Stimulated activated CD4-positive, alpha-beta T cell treated with anti-CD3 and anti-CD28 coated beads, Interleukin-12 subunit alpha, Interleukin-12 subunit beta, amount 100 ng/mL, for 24 hours (primary cell): ENCODE measurements at regions not wholly inside any gene's neighbourhood (a gene's known extent, or its start where the extent isn't known, plus 50 kb on each side); places are given as distances from the start of the nearest gene placed in this dataset.
"Not testable (repeated sequence)": the region's sequence is repeated elsewhere in the genome, so short reads cannot be mapped to it uniquely, and the experiment has no call there.

Experiments
- DNase-seq, 2 experiments: peaks; one replicate each; pipeline ENCODE4 v3.0.0-alpha.2; 2020; ENCODE audit warnings: low read depth in 2 of 2

DNA sequence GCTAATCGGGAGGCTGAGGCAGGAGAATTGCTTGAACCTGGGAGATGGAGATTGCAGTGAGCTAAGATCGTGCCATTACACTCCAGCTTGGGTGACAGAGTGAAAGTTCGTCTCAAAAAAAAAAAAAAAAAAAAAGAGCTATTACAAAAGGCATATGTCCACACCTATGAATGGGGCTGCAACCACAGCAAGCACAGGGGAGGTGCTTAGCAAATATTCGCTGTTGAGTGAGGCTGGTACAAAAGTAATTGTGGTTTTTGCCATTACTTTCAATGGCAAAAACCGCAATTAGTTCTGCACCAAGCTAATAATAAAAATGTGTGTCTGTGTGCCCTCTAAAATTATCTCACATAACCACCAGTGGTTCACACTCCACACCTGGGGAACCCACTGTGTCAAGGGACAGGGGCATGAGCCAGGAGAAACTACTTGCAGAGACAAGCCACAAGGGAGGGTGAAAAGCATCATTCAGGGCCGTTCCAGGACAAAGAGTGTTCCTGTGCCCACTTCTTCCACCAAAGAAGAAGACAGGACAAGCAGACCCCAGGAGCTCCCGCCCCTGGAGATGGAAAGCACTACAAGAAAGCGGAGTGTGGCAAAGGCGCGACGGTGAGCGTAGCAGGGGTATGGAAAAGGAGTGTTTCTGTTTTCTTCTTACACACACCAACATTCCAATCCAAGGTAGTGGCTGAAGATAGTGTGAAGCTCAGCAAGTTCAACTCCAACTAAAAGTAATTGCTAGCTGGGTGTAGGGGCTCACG, 84.4 kb upstream of the CNEP1R1 start:
- DNase-seq: no peak

GRCh38 chr16:49944221-49944620, 80.8 kb upstream of the CNEP1R1 start:
- DNase-seq: no peak

DNA sequence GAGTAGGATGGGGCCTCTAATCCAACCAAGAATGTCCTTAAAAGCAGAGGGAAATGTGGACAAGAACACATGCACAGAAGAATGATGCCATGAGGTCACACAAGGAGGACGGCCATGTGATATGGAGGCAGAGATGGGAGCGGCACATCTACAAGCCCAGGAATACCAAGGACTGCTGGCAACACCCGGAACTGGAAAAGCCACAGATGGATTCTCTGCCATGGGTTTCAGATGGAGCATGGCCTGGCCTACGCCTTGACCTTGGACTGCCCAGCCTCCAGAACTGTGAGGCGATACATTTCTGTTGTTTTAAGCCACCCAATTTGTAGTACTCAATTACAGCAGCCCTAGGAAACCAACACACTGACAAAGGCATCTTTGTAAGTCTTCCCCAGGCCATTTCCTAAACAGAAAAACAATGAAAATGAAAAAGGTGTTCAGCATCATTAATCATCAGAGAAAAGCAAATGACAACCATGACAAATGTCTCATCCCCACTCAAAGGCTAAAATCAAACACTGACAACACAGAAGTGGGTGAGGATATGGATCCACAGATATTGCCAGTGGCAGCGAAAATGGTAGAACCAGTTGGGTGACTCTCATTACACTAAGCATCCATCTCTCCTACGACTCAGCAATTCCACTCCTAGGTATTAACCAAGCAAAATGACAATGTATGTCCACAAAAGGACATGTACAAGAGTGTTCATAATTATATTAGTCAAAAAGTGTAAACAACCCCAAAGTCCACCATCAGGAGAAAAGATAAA, 76.9 kb upstream of the CNEP1R1 start:
- no peak for DNase-seq

- no peak for DNase-seq
Observed at GRCh38 chr16:49951574-49952195, 73.3 kb upstream of the CNEP1R1 start.

GRCh38 chr16:49952386-49952785, 72.6 kb upstream of the CNEP1R1 start:
- no peak for DNase-seq

DNA sequence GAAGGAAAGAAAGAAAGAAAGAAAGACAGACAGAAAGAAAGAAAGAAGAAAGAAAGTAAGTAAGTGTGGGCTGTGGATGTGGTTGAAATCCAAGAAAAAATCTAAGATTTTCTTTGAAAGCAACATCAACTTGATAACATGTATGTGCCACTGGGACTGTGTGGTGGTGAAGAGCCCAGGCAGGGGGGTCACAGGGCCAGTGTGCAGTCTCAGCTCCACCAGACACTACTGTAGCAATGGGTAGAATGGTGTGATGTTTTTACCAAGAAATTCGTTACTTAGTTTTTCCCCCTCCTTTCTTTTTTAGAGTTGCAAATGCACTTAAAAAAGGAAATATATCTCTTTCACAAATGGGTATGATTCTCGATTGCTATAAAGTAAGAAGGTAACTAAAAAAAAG, 71.9 kb upstream of the CNEP1R1 start:
- DNase-seq: no peak

DNA sequence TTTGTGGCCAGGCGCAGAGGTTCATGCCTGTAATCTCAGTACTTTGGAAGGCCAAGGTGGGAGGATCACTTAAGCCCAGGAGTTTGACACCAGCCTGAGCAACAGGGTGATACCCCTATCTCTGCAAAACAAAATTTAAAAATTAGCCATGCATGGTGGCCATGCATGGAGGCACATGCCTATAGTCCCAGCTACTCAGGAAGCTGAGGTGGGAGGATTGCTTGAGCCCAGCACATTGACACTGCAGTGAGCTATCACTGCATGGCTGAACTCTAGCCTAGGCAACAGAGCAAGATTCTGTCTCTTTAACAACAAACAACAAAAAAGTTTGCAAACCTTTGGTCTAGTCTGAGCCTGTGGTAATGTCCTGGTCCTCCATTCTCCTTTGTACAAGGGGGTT, 69.2 kb upstream of the CNEP1R1 start:
- DNase-seq: no peak

- no peak for DNase-seq
Observed at GRCh38 chr16:49956915-49957314, 68.1 kb upstream of the CNEP1R1 start.

GRCh38 chr16:49958448-49958847, 66.6 kb upstream of the CNEP1R1 start:
- DNase-seq: no peak

- DNase-seq: no peak
Observed at GRCh38 chr16:49959552-49960277, 65.3 kb upstream of the CNEP1R1 start.

DNA sequence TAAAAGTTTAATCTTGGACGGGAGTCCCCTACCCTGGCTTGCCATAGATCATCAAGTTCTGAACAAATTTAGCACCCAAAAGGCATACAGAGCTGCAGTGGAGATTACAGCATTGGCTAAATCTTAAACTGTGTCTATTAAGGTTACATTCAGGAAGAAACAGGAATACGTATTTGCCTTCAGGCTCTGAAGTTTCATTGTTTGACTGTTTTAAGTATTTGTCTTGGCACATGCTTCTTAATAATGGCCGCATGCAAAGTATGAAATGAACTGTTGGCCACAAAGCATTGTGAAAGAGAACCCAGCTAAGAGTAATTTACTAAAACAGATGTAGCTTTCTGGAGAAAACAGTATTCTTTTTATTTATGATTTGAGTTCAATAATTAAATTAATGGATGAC, 63.9 kb upstream of the CNEP1R1 start:
- DNase-seq: no peak

DNA sequence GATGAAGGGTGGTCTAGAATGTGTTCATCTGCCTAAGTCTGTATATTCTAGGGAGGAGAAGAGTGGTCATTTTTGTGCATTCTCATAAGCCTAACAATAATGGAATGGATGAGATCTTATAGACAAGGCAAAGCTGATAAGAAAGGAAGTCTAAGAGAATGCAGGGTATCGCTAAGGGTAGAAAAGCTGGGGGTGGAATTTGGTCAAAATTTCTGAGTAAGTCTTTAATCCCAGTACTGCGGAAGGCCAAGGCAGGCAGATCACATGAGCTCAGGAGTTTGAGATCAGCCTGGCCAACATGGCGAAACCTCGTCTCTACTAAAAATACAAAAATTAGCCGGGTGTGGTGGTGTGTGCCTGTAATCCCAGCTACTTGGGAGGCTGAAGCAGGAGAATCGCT, 62.5 kb upstream of the CNEP1R1 start:
- DNase-seq: not testable (repeated sequence)

DNA sequence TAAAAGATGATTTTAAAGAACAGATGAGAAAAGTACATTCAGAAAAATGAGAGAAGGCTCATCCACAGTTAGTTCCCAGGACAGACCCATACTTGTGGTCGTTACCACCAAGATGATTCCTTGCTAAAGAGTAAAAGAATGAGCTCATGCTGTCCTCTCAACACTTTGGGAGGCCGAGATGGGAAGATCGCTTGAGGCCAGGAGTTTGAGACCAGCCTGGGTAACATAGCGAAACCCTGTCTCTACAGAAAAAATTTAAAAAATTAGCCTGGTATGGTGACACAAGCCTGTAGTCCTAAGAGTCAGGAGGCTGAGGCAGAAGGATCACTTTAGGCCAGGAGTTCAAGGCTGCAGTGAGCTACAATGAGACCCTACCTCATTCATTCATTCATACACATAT, 60.7 kb upstream of the CNEP1R1 start:
- no peak for DNase-seq

- DNase-seq: no peak
Observed at GRCh38 chr16:49964973-49965372, 60.1 kb upstream of the CNEP1R1 start.

DNA sequence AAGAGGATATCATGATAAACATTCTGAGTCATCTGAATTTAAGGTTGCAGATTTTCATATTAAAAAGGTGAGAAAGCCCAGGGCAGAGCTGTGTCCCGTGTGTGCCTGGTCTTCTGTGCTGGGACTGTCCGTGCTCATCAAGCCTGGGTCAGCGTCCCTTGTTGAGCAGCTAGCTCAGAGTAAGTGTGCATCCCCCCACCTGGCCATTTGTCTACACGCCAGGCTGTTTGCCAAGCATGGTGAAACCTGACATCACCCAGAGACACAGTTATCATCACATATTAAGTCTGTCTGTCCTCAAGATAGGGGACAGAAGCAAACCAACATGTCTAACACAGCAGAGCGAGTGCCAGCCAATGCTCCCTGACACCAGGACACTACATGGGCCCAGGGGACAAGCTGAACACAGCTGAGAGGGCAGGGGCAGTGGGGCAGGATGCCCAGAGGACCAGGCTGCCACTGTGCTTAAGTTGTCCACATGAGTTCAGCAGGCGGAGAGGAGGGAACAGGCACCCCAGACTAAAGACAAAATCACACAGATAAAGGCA, 57.9 kb upstream of the CNEP1R1 start:
- DNase-seq: no peak

DNA sequence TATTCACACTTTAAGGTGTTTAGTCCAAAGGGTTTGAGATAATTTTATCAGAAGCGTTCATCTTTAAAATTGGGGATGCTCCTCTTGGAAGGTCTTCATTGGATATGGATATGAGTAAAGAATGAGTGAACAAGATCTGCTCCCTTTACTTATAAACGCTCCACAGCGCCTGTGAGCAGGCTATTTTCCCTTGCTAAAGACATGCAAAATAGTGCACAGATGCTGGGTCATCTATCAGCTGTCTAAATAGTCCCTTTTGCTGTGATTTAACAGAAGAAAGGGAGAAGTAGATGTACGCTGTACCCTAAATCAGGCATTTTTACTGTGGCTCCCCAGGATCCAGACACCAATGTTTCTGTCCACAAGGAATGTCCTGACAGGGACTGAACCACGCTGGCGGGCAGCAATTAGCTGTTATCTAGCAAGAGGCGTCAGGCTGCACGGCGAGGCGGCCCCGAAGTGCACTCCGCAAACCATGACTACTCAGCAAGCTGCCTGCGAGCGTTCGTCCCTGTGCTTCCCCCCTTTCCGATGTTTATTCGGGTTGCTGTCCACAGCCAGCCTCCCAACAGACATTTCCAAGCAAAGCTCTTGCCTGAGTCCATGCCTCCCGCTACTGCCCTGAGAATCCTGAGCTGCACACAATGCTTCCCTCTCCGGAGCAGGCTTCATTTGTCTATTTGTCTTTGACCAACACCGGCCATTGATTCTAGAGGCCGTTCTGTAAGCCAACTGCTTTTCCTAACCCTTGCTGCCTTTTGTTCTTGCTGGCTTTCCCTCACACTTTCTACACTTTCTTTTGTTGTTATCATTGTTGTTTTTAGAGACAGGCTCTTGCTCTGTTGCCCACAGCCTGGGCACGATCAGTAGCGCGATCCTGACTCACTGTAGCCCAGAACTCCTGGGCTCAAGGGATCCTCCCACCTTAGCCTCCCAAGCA, 55.7 kb upstream of the CNEP1R1 start:
- no peak for DNase-seq

DNA sequence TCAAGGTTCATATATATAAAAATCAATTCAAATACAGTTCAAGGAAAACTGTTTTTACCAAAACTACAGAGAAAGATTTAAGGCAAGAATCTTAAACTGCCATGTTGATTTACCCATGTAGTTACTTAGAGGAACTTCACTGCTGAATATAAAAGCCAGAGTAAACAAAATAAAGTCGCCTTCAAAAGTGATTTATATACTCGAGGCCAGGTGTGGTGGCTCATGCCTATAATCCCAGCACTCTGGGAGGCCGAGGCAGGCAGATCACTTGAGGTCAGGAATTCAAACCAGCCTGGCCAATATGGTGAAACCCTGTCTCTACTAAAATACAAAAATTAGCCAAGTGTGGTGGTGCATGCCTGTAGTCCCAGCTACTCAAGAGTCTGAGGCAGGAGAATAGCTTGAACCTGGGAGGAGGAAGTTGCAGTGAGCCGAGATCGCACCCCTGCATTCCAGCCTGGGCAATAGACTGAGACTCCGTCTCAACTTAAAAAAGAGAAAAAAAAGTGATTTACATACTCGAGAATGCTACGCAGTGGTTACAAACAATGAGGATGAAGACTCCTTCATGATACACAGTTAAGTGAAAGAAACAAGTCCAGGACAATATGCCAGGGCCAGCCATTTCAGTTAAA, 54.1 kb upstream of the CNEP1R1 start:
- no peak for DNase-seq

DNA sequence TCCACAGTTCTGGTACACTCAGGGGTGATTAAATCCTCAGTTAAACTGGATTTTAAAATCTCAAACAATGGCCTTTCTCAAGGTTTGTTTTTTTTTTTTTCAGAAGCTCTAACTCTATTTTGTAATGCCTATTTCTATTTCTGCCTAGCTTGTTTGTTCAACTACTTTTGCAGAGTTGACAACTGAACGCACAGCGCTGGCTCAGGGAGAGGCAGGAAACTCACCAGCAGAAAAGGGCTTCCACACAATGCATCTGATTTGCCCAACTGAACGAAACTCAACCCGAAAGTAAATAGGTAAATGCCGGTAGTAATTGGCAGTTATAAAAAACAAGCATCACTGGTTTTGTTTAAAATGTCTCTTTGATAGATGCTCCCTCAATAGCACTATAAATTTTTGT, 52.7 kb upstream of the CNEP1R1 start:
- no peak for DNase-seq

DNA sequence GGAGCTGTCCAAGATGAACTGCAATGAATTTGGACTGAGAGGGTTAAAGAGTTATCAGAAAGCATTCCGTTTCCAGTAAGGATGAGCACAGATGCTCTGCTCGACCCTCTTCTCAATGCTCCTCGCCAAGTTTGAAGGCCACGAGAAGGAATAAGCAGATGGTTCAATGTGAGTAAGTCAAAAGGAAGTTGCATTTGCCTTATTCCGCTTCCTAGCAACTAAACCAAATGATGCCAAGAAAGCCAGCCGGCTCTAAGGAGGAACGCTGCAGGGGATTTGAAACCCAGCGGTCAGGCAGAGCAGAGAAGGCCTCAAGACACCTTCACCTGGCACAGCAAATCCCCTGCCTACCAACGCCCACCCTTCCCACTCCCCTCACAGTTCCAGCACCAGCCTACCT, 52.1 kb upstream of the CNEP1R1 start:
- no peak for DNase-seq
